AG04449 (cell line): ENCODE measurements at regions not wholly inside any gene's neighbourhood (a gene's known extent, or its start where the extent isn't known, plus 50 kb on each side); places are given as distances from the start of the nearest gene placed in this dataset.

Experiments used
- CTCF ChIA-PET: fragments of 350-600 bp; formaldehyde crosslinking; extraction: SDS; loops from one replicate; lab custom pipeline; 2021; ENCODE audit warnings: antibody characterized with exemption; lab: Yijun Ruan, JAX
- POLR2A ChIA-PET: fragments of 400-600, 350-600 bp; formaldehyde crosslinking; extraction: SDS; loops from one replicate; lab custom pipeline; 2020; ENCODE audit warnings: antibody characterized with exemption, inconsistent platforms; lab: Yijun Ruan, JAX
- DNase-seq: peaks from one replicate; pipeline ENCODE4 v3.0.0-alpha.2; 2010; ENCODE audit warnings: low read depth, low spot score
- H3K4me3 ChIP-seq: 2 replicates; pipeline ENCODE4 v1.5.1; 2011; ENCODE audit warnings: low read depth, mild to moderate bottlenecking, control low read depth, low read length
- CTCF ChIP-seq: IDR thresholded peaks from one replicate; pipeline ENCODE4 v1.5.1; 2011; ENCODE audit warnings: mild to moderate bottlenecking, moderate library complexity, low read length, control low read depth, inconsistent platforms; ENCODE audit not compliant: insufficient read depth; ENCODE audit errors: missing control alignments

GRCh38 chr4:187767158-187767557 is 228.4 kb upstream of the ZFP42 start:
- CTCF ChIA-PET, result no interaction called here
- POLR2A ChIA-PET, result no interaction called here
- TF ChIP-seq CTCF, result no peak
- no peak overlapping the region for H3K4me3 ChIP-seq
- no peak for DNase-seq

GRCh38 chr4:187767687-187768086 is 227.9 kb upstream of the ZFP42 start:
- ChIA-PET CTCF (no interaction called here), POLR2A (no interaction called here)
- no peak for DNase-seq
- no peak for TF ChIP-seq CTCF
- H3K4me3 ChIP-seq, result no peak overlapping the region

- no peak overlapping the region for H3K4me3 ChIP-seq
- DNase-seq, result no peak
- POLR2A ChIA-PET, result no interaction called here
- CTCF ChIA-PET, result no interaction called here
- TF ChIP-seq CTCF, result no peak
Measured at GRCh38 chr4:187770345-187770744, 225.2 kb upstream of the ZFP42 start.

- no peak for TF ChIP-seq CTCF
- CTCF ChIA-PET, result no interaction called here
- DNase-seq, result no peak
- no peak overlapping the region for H3K4me3 ChIP-seq
- POLR2A ChIA-PET, result no interaction called here
Measured at GRCh38 chr4:187777954-187778353, 217.6 kb upstream of the ZFP42 start.

- no peak overlapping the region for H3K4me3 ChIP-seq
- no peak for DNase-seq
- CTCF ChIA-PET, result no interaction called here
- no peak for TF ChIP-seq CTCF
- POLR2A ChIA-PET, result no interaction called here
Measured at GRCh38 chr4:187780070-187780469, 215.5 kb upstream of the ZFP42 start.

- TF ChIP-seq CTCF, result no peak
- H3K4me3 ChIP-seq, result no peak overlapping the region
- ChIA-PET CTCF (no interaction called here), POLR2A (no interaction called here)
- DNase-seq, result no peak
Measured at GRCh38 chr4:187782286-187782824, 213.2 kb upstream of the ZFP42 start.

- ChIA-PET CTCF (no interaction called here), POLR2A (no interaction called here)
- no peak for TF ChIP-seq CTCF
- H3K4me3 ChIP-seq, result no peak overlapping the region
- no peak for DNase-seq
Measured at GRCh38 chr4:187786190-187786589, 209.4 kb upstream of the ZFP42 start.
